Right ventricle myocardium inferior (tissue), 1 donor: ENCODE measurements at regions not wholly inside any gene's neighbourhood (a gene's known extent, or its start where the extent isn't known, plus 50 kb on each side); places are given as distances from the start of the nearest gene placed in this dataset.
A peak's percentile ranks its signal among the peaks of the same experiment; 100 is the strongest.
"Not testable (repeated sequence)": the region's sequence is repeated elsewhere in the genome, so short reads cannot be mapped to it uniquely, and the experiment has no call there.

ENCODE experiments used
- ATAC-seq: fragments of 200-7000 bp; cut with Tn5 transposase; one replicate; pipeline ENCODE4 v1.9.1; 2020; ENCODE audit warnings: mild to moderate bottlenecking, moderate library complexity
- DNase-seq: peaks from one replicate; pipeline ENCODE4 v3.0.0; 2021; ENCODE audit errors: missing footprints
- intact Hi-C: fragments of 100-400 bp; cut with DNase I; formaldehyde crosslinking; loops from one replicate; pipeline ENCODE4 v1.11.0; 2022
- donor health status: DM: no; HTN: yes; CAD: no; lungs with severe emphysema.

DNA sequence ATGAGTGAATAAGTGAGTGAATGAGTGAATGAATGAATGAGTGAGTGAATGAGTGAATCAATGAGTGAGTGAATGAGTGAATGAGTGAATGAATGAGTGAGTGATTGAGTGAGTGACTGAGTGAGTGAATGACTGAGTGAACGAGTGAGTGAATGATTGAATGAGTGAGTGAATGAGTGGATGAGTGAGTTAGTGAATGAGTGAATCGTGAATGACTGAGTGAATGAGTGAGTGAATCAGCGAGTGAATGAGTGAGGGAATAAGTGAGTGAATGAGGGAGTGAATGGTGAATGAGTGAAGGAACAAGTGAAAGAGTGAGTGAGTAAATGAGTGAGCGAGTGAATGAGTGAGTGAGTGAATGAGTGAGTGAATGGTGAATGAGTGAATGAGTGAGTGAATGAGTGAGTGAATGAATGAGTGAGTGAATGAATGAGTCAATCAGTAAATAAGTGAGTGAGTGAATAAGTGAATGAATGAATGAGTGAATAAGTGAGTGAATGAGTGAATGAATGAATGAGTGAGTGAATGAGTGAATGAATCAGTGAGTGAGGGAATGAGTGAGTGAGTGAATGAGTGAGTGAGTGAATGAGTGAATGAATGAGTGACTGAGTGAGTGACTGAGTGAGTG is 135.7 kb upstream of the ZNF469 start:
- DNase-seq, ATAC-seq, intact Hi-C loops: not testable (repeated sequence)

DNA sequence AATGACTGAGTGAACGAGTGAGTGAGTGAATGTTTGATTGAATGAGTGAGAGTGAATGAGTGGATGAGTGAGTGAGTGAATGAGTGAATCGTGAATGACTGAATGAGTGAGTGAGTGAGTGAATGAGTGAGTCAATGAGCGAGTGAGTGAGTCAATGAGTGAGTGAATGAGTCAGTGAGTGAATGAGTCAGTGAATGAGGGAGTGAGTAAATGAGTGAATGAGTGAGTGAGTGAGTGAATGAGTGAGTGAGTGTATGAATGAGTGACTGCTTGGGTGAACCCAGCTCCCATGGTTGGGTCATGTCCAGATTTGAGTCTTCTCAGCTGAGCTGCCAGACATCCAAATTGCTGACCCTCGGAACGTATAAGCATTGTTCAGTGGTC is 135.2 kb upstream of the ZNF469 start:
- DNase-seq, intact Hi-C loops, ATAC-seq: not testable (repeated sequence)

DNA sequence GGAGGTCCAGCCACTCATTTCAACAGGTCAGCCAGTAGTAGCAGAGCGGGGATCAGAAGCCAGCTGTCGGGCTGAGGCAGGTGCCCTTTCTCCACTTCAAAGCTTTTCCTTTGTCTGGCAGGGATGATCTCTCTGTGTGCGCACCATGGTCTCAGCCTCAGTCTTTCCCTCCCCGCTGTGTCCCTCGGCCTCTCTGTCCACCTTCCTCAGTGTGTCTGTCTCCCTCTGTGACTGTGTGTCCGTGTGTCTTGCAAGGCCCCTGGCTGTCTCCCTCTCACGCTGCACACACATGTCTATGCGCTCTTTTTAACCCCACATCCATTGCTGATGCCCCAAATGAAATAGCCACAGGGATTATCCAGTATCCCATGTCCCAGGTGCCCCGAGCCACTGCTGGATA is 134.0 kb upstream of the ZNF469 start:
- intact Hi-C loops, DNase-seq, ATAC-seq: not testable (repeated sequence)

DNA sequence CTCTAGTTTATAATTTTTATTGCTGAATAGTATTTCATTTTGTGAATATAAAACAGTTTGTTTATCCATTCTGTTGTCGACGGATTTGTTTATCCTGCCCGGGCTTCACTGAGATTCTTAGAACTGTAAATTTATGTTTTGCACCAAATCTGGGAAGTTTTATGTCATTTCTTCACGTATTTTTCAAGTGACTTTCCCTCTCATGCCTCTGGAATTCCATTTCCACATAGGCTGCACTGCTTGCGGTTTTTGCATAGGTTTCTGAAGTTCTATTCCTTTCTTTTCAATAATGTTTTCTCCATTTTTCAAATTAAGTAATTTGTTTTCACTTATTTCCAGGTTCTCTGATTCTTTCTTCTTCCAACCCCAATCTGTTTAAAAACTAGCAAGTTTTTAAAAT is 132.4 kb upstream of the ZNF469 start:
- ATAC-seq, DNase-seq, intact Hi-C loops: not testable (repeated sequence)

DNA sequence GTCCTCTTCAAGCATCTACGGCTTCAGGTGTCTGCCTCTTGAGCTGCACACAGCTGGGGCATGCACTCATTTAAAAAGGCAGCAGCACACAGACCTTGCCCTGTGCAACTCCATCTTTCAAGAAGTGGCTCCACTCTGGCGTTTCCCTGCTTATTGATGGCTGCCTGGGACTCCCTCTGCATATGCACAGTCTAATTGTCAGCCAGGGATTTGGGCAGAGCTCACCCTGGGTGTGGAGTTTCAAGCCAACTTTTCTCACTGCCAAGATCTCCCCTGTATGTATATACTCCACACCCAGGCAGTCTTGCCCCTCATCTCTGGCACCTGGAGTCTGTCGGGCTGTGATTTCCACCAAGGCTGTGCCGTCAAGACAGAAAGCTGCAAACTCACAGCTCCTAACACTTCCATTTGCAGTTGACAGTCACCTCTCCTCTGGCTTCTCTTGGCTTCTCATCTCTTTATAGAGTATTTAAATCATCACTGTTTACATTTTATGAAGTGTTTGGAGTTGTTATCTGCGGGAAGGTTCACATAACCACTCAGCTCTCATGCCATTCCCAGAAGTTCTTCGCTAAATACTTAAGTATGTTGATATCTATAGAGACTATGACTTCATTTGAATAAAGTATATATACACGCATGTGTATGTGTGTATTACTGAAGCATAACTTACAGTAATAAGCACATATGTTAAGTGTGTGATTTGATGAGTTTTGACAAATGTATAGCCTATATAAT is 130.5 kb upstream of the ZNF469 start:
- intact Hi-C loops, DNase-seq, ATAC-seq: not testable (repeated sequence)

DNA sequence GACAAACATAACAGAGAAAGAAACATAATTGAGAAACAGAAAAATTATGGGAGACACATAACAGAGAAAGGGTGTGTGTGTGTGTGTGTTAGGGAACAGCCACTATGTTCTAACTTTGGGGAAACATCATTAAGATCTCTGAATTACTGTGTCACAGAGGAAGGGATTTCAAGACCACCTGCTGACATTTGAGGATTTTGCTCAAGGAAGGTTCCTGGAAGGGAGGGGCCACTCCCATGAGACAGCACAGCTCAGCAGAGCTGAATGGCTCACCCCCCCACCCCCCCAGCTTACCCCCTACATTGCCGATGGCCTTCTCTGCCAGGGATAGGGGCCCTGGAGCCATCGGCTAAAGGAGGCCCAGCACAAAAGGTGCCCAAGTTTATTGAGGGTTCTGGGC is 124.6 kb upstream of the ZNF469 start:
- DNase-seq, ATAC-seq, intact Hi-C loops: not testable (repeated sequence)

DNA sequence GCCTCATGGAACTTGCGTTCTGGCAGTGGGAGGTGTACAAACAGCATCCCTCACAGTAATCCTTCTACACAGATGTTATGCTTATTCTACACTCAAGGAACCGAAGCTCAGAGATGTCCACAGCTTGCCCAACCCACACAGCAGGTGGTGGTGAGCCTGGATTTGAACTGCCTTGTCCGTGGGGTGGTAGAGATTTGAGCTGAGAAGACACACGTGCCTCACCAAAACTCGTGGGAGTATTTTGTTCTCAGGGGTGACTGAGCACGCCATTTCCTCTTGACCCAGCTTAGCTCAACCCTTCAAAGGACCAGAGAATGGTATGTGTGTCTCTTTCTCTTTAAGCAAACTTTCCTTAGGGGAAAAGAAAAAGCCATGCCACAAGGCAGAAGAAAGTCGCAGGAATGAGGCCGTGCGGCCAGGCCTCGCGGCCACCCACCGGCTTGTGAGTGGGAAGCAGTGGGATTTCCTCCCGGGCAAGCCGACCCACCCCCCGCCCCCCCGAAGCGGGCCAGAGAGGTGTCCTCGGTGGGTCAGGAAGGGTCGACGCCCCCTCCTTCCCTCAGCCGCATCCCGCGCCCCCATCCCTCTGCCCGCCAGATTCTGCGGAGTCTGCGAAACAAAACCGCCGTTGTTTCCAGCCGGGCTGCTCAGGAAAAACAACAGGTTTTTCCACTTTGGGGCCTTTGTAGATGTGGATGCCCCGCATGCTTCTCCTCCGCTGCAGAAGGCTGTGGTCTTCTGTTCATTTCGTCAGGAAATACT is 123.8 kb upstream of the ZNF469 start:
- DNase-seq, intact Hi-C loops, ATAC-seq: not testable (repeated sequence)

DNA sequence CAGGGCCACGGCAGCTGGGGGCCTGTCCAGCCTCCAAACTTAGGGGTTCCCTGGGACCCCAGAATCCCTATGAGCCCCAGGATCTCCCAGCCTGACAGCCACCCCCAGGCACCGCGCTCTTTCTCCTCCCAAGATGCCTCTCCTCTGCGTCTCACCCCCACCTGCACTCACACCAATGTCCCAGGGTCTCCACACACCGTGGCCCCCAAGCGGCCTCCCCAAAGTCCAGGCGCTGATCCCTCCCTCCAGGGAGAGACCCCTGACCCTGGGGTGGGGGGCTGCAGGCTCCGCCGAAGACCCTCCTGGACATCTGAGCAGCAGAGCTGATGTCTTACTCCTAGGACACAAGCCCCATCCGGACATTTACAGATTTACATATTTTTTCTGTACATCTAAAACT is 123.2 kb upstream of the ZNF469 start:
- intact Hi-C loops, DNase-seq, ATAC-seq: not testable (repeated sequence)

DNA sequence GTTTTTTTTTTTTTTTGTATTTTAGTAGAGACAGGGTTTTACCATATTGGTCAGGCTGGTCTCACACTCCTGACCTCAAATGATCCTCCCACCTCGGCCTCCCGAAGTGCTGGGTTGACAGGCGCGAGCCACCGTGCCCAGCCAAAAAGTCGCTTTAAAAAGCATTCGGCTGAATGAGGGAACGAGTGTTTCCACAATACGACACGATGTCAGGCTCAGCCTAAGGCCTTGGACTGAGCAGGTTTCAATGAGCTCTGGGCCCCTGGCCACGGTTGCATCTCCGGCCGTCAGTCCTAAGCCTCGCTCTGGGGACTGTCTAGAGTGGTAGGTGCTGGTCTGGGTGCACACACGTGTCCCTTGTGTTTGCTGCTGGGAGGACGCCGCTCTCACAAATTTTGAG is 122.6 kb upstream of the ZNF469 start:
- intact Hi-C loops, DNase-seq, ATAC-seq: not testable (repeated sequence)

DNA sequence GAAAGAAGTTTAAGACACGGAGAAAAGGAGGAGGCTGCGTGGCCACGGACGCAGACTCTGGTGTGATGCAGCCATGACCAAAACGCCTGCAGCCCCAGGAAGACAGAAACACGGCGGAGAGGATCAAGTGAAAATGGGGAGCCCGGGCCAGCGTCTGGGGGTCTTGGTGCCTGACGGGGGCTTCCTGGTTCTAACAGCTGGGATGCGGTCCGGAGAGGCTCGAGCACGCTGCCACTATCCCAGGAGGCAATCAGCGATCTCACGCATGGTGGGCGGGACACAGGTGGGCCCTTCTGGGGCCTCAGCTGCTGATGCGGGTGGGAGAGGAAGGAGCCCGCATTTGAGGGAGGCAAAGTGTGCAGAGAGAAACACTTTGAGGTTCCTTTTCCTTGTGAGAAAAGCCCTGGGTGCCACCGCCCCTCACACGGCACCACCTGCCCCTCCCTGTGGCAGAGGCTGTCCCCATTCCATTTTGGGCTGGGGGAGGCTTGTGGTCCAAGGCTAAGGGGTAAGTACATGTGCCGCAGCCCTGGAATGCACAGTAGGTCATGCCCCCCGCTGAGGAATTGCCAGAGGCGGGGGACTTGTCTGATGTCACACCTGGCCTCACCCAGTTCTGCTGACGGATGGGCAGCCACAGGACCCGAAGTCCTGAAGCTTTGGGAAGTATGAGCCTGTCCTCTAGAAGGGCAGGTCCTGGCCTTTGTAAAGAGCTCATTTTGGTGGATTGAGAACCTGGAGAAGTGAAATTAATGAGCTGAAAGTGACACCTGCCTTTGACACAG is 121.7 kb upstream of the ZNF469 start:
- ATAC-seq, DNase-seq, intact Hi-C loops: not testable (repeated sequence)

DNA sequence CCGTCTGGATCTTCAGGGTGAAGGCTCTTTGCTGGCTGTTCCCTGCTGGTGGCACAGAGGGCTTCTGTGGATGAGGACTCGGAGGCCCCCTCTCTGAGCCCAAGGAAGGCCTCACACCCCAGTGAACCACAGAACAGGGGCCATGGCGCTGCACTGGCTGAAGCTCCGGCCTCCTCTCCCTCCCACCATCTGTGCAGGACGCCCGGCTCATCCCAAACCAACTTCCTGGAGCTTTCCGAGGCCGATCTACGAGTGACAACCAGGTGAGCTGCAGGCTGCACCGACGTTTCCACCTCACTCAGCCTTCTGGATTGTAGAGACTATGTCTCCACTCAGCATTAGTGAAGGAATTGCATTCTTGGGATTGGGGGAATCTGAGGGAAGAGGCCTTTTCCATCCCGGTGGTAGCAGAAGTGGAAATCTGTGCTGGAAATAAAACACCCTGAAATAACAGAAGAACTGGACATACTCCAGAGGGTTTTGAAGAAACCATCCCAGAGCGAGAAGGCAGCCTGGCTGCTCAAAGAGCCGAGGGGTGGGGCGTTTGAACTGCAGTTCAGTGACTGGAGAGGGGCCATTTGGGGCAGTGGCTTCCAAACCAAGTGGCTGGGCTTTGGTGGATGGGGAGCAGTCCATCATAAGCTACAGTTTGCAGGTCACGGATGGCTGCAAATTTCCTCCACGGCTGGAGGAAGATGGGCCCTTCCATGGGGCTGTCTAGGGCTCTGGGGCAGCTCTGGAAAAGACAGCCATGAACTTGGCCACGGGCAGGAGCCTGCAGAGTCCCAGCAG is 120.7 kb upstream of the ZNF469 start:
- DNase-seq, ATAC-seq, intact Hi-C loops: not testable (repeated sequence)

DNA sequence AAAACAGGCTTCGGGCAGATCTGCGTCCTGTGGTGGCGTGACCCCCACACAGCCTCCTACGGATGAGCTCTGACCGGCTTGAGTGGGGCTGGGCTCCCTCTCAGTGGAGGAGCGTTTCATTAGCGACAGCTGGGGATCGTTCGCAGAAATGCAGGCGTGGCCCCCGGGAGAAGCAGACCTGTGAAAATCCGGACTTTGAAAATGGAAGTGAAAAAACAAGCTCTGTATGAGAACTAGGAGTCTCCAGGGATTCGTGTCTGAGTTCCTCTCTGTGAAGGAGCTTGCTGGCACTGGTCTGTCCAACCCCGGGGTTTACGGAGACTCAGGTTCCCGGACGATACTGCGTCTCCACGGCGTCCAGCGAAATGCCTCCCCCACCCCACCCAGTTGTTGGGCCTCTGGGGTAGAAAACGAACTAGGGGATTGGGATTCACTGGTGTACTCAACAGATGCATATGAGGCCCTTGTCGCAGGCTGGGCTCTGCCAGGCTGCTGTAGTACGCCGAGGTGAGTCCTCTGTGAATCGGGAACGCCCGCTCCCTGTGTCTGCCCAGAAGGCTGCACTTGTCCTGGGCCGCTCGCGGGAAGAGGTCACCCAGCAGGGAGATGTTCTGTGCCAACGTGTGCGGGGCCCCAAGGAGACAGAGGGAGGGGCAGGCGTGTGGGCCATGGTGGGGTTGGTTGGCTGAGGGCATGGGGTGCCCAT is 119.7 kb upstream of the ZNF469 start:
- intact Hi-C loops, DNase-seq, ATAC-seq: not testable (repeated sequence)

DNA sequence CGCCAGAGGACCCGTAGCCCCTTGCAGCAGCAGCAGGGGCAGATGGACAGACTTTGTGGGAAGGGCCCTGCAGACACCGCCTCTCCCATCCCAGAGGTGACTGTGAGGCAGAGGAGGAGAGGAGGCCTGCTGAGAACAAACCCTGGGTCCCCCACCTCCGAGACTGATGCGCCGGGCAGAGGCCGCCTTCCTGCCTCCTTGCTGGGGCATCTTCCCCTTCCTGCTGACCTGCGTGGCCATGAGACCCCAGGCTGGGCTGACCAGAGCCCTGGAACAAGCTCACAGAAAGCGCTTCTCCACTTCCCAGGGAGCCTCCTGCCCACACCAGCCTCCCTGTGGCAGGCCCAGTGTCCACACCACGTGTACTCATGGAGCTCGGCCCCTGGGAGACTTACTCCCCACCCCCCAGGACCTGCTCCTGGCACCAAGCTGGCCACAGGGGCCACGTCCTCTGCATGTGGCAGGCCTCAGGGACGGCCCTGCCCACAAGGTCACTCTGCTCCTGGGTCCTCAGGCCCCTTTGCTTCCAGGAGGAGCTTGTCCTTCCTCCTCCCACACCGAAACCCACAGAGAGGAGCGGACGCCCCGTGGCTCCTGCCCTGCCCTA is 119.0 kb upstream of the ZNF469 start:
- intact Hi-C loops, DNase-seq, ATAC-seq: not testable (repeated sequence)

DNA sequence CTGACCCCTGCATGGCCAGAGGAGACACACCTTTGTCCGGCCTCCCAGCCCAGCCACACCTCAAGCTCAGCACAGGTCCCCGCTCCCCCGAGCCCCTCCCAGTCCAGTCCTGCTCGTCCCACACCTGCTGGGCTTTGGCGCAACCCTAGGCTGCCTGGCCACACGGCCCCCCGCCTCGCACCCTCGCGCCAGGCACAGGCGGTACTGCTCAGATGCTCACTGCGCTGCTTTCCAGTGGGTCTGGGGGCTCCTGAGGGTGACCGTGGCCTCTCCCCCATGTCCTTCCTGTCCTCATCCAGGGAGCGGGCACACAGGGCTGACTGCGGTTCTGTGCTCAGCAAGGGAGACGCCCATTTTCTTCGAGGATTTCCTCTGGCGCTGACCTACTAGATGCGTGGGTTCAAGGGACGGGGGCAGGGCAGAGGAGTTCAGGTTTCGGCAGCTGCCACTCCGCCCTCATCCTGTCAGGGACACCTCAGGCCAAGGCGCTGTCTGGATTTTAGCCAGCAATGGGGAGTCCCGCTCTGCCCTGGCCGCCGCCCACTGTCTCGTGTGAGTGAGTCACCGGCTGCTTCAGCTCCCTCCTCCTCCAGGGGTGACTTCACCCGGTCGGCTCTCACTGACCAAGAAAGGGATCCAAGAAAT is 118.0 kb upstream of the ZNF469 start:
- peak; percentile 92 for ATAC-seq
- intact Hi-C loops: no loop called here
- DNase-seq: peak; percentile 94

DNA sequence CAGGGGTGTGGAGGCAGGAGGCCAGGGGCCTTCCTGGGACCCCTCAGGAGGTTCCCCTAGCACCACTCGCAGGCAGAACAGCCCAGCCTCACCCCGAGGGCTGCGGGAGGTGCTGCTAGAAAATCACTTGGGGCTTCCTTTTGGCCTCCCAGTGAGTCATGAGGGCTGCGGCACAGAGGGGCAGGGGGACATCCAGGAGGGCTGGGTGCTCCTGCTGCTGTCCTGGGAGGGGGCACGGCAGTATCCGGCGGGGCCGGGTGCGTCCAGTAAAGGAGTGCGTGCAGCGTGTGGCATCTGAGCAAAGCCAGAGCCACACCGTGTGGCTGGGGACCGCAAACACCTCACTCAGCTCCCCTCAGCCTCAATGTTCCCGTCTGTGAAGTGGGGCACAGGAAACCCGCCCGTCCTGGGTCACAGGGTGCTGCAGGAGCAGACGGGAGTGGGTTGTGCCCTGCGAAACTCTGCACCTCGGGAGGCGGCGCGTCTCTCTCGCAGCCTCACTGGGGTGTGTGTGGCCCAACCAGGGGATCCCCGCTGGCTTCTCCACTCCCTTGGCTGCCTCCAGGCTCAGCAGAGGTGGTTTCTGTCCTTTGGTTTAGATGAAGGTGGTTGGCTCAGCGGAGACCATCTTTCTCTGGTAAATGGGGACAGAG is 117.3 kb upstream of the ZNF469 start:
- not testable (repeated sequence) for DNase-seq, ATAC-seq

DNA sequence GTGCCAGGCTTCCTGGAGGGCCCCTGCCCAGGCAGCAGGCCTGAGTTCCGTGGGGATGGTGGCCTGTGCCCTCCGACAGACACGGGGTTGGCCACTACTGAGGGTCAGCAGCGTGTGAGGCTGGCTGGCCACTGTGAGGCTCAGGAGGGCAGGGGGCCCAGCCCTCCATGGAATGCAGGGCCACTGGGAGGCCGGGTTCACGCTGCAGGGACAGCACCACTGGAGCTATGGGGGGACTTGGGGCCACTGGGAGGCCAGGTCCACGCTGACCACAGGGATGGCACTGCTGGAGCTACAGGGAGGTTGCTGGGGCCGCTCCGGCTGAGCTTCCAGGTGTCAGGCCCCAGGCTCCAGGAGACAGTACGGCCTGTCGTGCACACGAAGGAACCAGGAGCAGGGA is 116.7 kb upstream of the ZNF469 start:
- DNase-seq, intact Hi-C loops, ATAC-seq: not testable (repeated sequence)

More for the DNA sequence above, 117.3 kb upstream of the ZNF469 start:
- intact Hi-C loops: not testable (repeated sequence)
